NCI-H146 treated with DMSO at 0.1 percent for 48 hours (cell line): ENCODE measurements at regions not wholly inside any gene's neighbourhood (a gene's known extent, or its start where the extent isn't known, plus 50 kb on each side); places are given as distances from the start of the nearest gene placed in this dataset.

Experiments
- DNase-seq: peaks from one replicate; lab custom pipeline; 2025; ENCODE audit not compliant: unreplicated experiment; lab: John Stamatoyannopoulos, UW

- DNase-seq: no peak
These were observed 699.1 kb downstream of the KCNA4 start for GRCh38 chr11:29317694-29318093.

DNA sequence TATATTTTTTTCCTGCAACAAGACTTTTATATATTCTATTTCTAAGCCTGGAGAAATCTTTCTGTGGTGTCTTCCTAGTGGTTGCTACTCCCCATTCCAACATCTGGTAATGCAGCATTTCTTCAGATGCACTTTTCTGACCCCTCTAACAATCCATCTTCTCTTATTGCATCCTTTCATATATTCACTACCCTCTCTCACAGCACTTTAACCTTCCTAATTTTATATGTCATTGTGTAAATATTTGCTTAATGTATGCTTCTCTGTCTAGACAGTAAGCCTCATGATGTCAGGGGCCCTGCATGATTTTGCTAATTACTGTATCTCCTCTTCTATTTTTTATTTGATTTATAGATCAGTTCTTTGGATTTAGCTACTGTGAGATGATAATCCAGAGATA lies 701.6 kb downstream of the KCNA4 start:
- DNase-seq: no peak

GRCh38 chr11:29314211-29314610 lies 702.6 kb downstream of the KCNA4 start:
- no peak for DNase-seq

- no peak for DNase-seq
These were observed 704.0 kb downstream of the KCNA4 start for GRCh38 chr11:29312812-29313211.

- DNase-seq: no peak
These were observed 706.0 kb downstream of the KCNA4 start for GRCh38 chr11:29310725-29311342.

GRCh38 chr11:29309992-29310391 lies 706.8 kb downstream of the KCNA4 start:
- DNase-seq: no peak

GRCh38 chr11:29306527-29306926 lies 710.3 kb downstream of the KCNA4 start:
- no peak for DNase-seq

- DNase-seq: no peak
These were observed 711.2 kb downstream of the KCNA4 start for GRCh38 chr11:29305456-29306232.

DNA sequence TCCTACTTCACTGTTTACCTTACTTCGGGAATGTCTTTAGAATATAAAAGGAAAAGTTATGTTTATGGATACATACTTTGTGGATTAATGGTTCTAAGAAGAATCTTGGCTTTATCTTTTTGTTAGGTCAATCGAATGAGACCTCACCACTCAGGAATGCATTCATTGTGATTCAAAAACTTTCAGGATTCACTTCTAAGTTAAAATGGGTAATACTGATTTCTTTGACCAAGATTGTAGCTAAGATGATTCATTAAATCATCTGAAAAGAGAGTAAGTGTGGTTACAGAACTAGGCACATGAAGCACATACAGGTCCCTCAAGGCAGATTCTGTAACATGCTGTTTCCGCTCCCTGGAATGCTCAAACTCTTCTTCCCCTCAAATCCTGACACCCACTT lies 716.4 kb downstream of the KCNA4 start:
- no peak for DNase-seq

- no peak for DNase-seq
These were observed 720.1 kb downstream of the KCNA4 start for GRCh38 chr11:29296680-29297079.

DNA sequence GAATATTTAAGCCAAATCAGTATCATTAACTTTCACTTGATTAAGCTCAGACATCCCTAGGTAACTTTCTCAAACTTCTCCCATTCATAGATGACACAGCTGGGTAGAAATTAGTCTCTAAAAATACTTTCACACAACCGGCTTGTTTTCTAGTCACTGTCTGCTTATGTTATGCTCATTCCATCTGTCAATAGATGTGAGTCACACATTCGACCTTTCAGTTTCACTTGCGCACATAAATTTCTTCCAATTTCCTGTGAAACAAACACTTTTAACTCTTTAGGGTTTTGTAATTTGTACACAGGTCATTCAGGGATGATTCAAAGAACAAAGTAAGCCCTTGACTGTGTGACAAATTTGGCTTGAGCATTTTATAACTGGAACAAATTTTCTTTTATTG lies 723.0 kb downstream of the KCNA4 start:
- DNase-seq: no peak

DNA sequence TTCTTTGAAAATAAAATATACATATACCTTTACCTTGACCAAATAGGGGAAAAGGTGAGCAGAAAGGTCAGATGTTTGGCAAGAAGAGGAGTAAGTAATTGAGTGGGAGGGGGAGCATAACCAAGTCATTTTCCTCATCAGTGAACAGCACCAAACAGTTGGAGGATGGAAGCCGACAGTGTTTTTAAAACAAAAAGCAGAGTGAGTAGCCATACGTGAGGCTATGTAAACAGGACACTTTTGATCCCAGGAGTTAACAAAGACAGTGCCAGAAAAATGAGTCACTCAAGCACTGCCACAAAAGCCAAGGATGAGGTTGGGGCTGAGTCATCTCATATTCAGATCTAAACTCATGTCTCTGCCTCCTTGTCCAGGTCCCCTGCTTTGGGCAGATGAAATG lies 734.7 kb downstream of the KCNA4 start:
- no peak for DNase-seq

DNA sequence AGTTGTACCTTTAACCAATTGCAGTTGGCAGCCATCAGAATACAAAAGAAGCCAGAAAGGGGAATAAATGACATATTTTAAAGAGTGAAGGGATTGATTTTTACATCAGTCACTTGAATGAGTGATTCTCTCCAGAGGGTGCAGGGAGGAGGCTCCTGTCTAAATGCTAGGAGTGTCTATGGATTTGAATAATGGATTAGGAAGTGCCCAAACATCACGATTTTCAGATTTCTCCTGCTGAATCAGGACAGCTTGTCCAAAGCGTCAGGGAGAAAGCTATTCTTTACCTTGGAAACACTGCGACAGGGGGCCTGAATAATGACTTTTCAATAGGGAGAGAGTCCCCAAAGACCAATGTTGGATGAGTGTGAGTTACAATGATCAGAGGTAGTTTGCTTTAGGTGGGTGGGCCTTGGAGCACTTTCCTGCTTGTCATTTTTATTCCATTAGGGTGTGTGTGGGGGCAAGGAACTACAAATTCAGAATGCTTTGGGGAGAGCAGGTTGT lies 735.5 kb downstream of the KCNA4 start:
- no peak for DNase-seq

DNA sequence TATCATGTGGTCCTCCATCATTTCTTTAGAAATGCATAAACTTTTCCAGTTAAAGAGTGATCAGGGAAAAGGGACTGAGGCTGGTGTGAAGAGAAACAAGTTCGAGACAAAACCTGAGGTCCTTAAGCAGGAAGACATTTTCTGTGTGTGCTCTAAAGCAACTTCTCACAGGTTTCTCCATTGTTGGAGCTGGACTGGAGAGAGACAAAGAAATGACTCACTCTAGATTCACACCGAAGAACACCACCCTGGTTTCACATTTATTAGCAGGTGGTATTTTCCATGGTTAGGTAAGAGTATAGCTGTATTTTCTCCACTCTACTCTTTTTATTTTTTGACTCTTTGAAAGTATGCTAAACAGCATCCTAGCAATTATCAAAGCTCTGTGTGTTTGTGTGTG lies 736.4 kb downstream of the KCNA4 start:
- DNase-seq: no peak

DNA sequence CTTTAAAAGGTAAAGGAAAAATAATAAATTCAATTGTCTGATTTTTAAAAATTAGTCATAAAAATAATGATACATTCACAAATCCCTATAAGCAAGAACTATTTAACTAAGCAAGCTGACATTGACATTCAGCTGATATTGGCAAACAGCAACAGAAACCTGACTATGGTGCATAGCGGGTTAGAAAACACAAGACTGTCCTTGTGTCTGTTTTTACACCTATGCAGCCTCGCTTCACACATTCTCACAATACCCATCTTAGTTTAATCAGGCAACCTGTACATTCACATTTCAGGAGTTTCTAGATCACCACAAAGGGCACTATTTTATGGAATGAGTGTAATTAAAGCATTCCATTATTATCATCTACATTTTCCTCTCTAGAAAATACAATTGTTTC lies 737.1 kb downstream of the KCNA4 start:
- DNase-seq: no peak

- no peak for DNase-seq
These were observed 744.7 kb downstream of the KCNA4 start for GRCh38 chr11:29272019-29272654.

GRCh38 chr11:29271616-29272015 lies 745.2 kb downstream of the KCNA4 start:
- no peak for DNase-seq

DNA sequence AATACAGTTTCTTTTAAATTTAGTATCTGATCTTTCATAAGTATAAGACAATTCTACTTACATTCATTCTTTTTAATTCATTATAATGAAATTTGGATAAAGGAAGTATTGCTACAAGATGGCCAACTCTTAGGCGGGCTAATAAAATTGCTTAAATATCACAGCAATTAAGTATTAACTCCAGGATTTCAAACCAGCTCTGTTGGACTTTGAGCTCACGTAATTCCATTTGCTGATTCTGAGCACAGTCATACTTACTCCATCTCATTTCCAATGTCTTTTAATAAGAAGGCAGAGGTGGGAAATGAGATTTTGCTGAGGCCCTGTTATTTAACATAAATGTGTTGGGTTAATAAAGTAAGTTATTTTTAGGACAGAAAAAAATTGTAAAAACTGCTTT lies 748.1 kb downstream of the KCNA4 start:
- DNase-seq: no peak

DNA sequence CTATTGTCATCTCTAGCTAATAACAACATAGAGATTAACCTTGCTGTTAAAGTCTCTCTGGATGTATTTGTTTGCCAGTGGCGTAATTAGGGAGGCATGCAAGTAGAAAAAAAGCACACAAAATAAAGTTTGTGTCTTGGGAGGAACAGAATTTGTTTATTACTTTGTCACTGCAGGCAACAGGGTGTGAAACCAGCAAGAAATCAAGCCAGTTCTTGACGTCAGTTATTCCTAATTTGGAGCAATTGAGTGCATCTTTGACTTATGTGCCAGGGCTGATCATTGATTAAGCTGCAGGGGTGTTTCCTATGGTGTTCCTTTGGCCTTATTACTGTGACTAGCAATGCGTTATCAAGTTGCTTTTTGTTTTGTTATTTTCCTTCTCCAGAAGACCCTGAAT lies 751.0 kb downstream of the KCNA4 start:
- DNase-seq: no peak

GRCh38 chr11:29265381-29265780 lies 751.4 kb downstream of the KCNA4 start:
- no peak for DNase-seq

GRCh38 chr11:29263971-29264682 lies 752.7 kb downstream of the KCNA4 start:
- DNase-seq: no peak

- DNase-seq: no peak
These were observed 755.0 kb downstream of the KCNA4 start for GRCh38 chr11:29261831-29262230.
